Loucy (cell line): ENCODE measurements at regions not wholly inside any gene's neighbourhood (a gene's known extent, or its start where the extent isn't known, plus 50 kb on each side); places are given as distances from the start of the nearest gene placed in this dataset.

Experiments
- CTCF ChIP-seq: fragments of 200-600 bp; sonication (generic); conservative IDR thresholded peaks from 2 replicates; pipeline ENCODE4 v1.5.1; 2014; ENCODE audit warnings: mild to moderate bottlenecking, antibody characterized with exemption, low read length
- EZH2phosphoT487 ChIP-seq: fragments of 200-600 bp; IDR thresholded peaks from 2 replicates; pipeline ENCODE4 v1.6.1; 2018; ENCODE audit warnings: antibody characterized with exemption, mild to moderate bottlenecking, moderate library complexity, borderline replicate concordance

GRCh38 chr10:62657244-62657835, 147.2 kb upstream of the ADO start:
- no peak for TF ChIP-seq CTCF
- TF ChIP-seq EZH2phosphoT487: no peak
